Testis (tissue), 2 donors: ENCODE measurements at regions not wholly inside any gene's neighbourhood (a gene's known extent, or its start where the extent isn't known, plus 50 kb on each side); places are given as distances from the start of the nearest gene placed in this dataset.

Experiments
- DNase-seq: peaks from one replicate; pipeline ENCODE4 v3.0.0-alpha.2; 2019
- H3K27ac ChIP-seq, 2 donors: fragments of 200-600 bp; sonication (generic); one replicate each; pipeline ENCODE4 v1.5.1; 2019
- H3K27me3 ChIP-seq: fragments of 200-600 bp; sonication (generic); one replicate; pipeline ENCODE4 v1.5.1; 2019
- H3K36me3 ChIP-seq: fragments of 200-600 bp; sonication (generic); one replicate; pipeline ENCODE4 v1.5.1; 2017; ENCODE audit warnings: low read depth; ENCODE audit errors: missing control alignments
- H3K4me1 ChIP-seq: fragments of 200-600 bp; sonication (generic); one replicate; pipeline ENCODE4 v1.5.1; 2019
- H3K4me3 ChIP-seq, 2 donors: fragments of 200-600 bp; sonication (generic); one replicate each; pipeline ENCODE4 v1.5.1; 2017 to 2019
- H3K9me3 ChIP-seq: fragments of 200-600 bp; sonication (generic); one replicate; pipeline ENCODE4 v1.5.1; 2017
- POLR2A ChIP-seq: fragments of 450-650 bp; IDR thresholded peaks from one replicate; pipeline ENCODE4 v1.6.1; 2017; ENCODE audit warnings: antibody characterized with exemption, mild to moderate bottlenecking, moderate library complexity
- WGBS, 2 donors: methylation state at CpG; one replicate each; pipeline ENCODE4 v1.1.5; 2018; 5-methylcytosine and 5-hydroxymethylcytosine counted together
- intact Hi-C: fragments of 100-400 bp; cut with DNase I; formaldehyde crosslinking; loops from one replicate; pipeline ENCODE4 v1.15.1; 2023; ENCODE audit warnings: low total_unique reads
- TF ChIP-seq, protein P1 (sequence below), 3 experiments: fragments of 450-650 bp in 2 of 3; fragments of 200-600 bp in 1 of 3; sonication (generic) in 1 of 3; IDR thresholded peaks; one replicate each; pipeline ENCODE4 v1.5.1; 2016 to 2019; ENCODE audit warnings: antibody characterized with exemption in 3 of 3, mild to moderate bottlenecking in 2 of 3, moderate library complexity in 1 of 3

DNA sequence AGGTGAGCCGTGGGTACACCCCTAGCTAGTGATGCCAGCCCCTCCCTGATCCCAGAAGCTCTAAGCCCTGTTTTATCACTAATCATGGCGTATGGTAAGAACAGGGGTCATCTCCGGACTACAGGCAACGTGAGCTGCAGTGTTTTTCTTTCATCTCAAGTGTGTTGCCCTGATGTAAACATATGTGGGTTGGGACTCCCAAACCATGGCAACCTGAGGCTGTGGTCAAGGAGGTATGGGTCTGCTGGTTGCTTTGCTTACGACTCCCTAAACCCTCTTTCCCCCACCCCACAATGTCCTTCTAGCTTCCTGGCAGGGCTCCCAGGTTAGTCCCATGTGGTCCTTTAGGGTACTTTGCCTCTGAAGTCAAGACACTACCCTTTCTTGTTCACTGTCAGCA, 53.6 kb upstream of the AFF3 start:
- no peak for DNase-seq
- TF ChIP-seq, protein P1, sequence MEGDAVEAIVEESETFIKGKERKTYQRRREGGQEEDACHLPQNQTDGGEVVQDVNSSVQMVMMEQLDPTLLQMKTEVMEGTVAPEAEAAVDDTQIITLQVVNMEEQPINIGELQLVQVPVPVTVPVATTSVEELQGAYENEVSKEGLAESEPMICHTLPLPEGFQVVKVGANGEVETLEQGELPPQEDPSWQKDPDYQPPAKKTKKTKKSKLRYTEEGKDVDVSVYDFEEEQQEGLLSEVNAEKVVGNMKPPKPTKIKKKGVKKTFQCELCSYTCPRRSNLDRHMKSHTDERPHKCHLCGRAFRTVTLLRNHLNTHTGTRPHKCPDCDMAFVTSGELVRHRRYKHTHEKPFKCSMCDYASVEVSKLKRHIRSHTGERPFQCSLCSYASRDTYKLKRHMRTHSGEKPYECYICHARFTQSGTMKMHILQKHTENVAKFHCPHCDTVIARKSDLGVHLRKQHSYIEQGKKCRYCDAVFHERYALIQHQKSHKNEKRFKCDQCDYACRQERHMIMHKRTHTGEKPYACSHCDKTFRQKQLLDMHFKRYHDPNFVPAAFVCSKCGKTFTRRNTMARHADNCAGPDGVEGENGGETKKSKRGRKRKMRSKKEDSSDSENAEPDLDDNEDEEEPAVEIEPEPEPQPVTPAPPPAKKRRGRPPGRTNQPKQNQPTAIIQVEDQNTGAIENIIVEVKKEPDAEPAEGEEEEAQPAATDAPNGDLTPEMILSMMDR (IDR thresholded peaks at IDR 0.05): no peak
- no peak for TF ChIP-seq POLR2A
- no peaks in the 10 kb centered on the region for H3K9me3 ChIP-seq
- intact Hi-C loops: no loop called here
- H3K27ac ChIP-seq: no peak overlapping the region
- no peaks in the 10 kb centered on the region for H3K27me3 ChIP-seq
- H3K4me3 ChIP-seq: no peak overlapping the region
- peaks cover 15% of the 10 kb centered on the region for H3K4me1 ChIP-seq
- no peaks in the 10 kb centered on the region for H3K36me3 ChIP-seq
- 83 to 93% methylated on average over 1 to 5 of the region's 5 CpGs for WGBS, 2 donors

DNA sequence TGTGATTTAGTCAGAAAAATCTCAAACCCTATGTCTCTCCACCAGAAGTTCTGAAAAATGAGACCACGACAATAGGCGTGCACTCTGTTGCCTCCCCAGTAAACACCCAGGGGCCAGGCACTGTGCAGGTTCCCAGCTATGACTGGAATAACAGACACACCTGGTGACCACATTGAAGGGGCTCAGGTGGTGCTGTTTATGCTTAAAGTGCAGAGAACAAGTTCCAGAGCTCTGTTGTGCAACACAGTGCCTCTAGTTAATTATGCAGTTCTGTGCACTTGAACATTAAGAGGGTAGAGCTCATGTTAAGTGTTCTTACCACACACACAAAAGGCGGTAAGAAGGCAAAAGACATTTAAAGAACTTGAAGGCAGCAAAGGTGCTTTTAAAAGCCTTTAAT, 52.6 kb upstream of the AFF3 start:
- intact Hi-C loops: no loop called here
- H3K4me1 ChIP-seq: peaks cover 15% of the 10 kb centered on the region
- DNase-seq: no peak
- TF ChIP-seq, protein P1 (IDR thresholded peaks at IDR 0.05): no peak
- TF ChIP-seq POLR2A: no peak
- no peak overlapping the region for H3K4me3 ChIP-seq
- H3K27ac ChIP-seq: no peak overlapping the region
- no peaks in the 10 kb centered on the region for H3K9me3 ChIP-seq
- WGBS, 2 donors: 90 to 91% methylated on average over 3 of the region's 3 CpGs
- no peaks in the 10 kb centered on the region for H3K27me3 ChIP-seq
- H3K36me3 ChIP-seq: no peaks in the 10 kb centered on the region

DNA sequence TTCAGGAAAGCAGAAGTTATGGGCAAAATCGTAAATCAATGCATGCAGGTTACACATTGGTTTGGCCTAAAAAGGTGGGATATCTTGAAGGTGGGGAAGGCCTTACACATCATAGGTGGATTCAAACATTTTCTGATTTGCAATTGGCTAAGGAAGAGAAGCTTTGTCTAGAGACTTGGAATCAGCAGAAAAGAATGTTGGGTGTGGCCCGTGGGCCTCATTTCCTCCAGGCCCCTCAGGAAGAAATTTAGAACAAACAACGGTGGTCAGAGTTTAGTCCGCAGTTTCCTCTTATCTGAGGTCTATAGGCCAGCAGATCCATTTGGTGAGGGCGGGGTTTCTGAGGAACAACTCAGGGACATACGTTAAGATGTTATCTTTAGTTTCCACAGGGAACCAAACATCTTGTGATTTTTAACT, 50.9 kb upstream of the AFF3 start:
- WGBS, 2 donors: 79% methylated on average over 6 of the region's 6 CpGs

DNA sequence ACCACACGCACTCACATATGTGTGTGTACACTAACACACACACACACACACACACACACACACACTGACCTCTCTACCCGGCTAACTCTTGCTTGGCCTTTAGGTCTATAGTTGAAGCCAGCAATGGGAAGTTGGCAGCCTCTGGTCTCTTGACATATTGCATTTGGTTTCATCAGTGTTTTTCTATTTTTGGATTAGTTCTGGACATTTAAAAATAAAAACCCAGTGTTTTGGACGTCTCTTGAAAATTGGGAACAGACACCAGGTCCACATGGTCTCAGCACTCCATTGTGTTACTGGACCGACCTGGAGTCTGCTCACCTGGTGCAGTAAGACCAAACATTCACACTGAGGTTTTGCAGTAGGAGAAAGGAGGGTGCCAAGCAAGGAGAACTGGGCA, 50.4 kb upstream of the AFF3 start:
- no peak overlapping the region for H3K27ac ChIP-seq
- no peaks in the 10 kb centered on the region for H3K9me3 ChIP-seq
- no peaks in the 10 kb centered on the region for H3K36me3 ChIP-seq
- TF ChIP-seq POLR2A: no peak
- TF ChIP-seq, protein P1 (IDR thresholded peaks at IDR 0.05): no peak
- H3K4me1 ChIP-seq: peaks cover 5% of the 10 kb centered on the region
- DNase-seq: no peak
- 74% methylated on average over 4 of the region's 4 CpGs for WGBS, 2 donors
- H3K27me3 ChIP-seq: no peaks in the 10 kb centered on the region
- intact Hi-C loops: no loop called here
- no peak overlapping the region for H3K4me3 ChIP-seq

More for the DNA sequence above, 50.9 kb upstream of the AFF3 start:
- Histone ChIP-seq H3K4me3 (no peak overlapping the region), H3K4me1 (peaks cover 10% of the 10 kb centered on the region), H3K27ac (no peak overlapping the region), H3K9me3 (no peaks in the 10 kb centered on the region), H3K27me3 (no peaks in the 10 kb centered on the region), H3K36me3 (no peaks in the 10 kb centered on the region)
- no peak for TF ChIP-seq POLR2A
- TF ChIP-seq, protein P1 (IDR thresholded peaks at IDR 0.05): no peak
- DNase-seq: no peak
- intact Hi-C loops: no loop called here

DNA sequence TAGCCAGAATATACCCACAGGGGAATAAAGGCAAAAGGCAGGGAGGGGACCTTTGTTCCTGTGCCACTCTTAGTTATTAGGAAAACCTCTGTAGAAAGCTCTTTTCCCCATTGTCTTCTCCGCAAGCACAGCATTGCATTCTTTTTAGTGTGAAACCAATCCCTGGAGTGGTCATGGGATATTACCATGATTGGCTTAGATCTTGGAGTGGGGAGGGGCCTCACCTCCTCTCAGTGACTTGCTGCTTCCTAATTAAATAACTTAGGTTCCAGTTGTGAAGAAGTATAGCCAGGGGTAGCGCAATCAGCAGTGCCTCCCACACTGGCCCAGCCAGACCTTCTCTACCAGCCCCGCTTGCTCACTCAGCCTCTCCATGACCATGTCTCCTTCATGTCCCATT, 49.9 kb upstream of the AFF3 start:
- H3K27me3 ChIP-seq: no peaks in the 10 kb centered on the region
- H3K4me1 ChIP-seq: peaks cover under 1% of the 10 kb centered on the region
- intact Hi-C loops: no loop called here
- H3K9me3 ChIP-seq: no peaks in the 10 kb centered on the region
- no peak overlapping the region for H3K27ac ChIP-seq
- DNase-seq: no peak
- TF ChIP-seq POLR2A: no peak
- TF ChIP-seq, protein P1 (IDR thresholded peaks at IDR 0.05): no peak
- H3K4me3 ChIP-seq: no peak overlapping the region
- H3K36me3 ChIP-seq: no peaks in the 10 kb centered on the region
- 97 to 100% methylated on average over 3 of the region's 3 CpGs for WGBS, 2 donors
